HG03135 (cell line): ENCODE measurements at regions not wholly inside any gene's neighbourhood (a gene's known extent, or its start where the extent isn't known, plus 50 kb on each side); places are given as distances from the start of the nearest gene placed in this dataset.

ENCODE experiments used
- ATAC-seq: cut with Tn5 transposase; IDR thresholded peaks from one replicate; pipeline ENCODE4 v1.9.1; 2021; ENCODE audit warnings: mild to moderate bottlenecking, moderate library complexity; ENCODE audit not compliant: unreplicated experiment

GRCh38 chr2:118351796-118352195 lies 263.5 kb downstream of the INSIG2 start:
- no peak for ATAC-seq

GRCh38 chr2:118350621-118351020 lies 262.4 kb downstream of the INSIG2 start:
- no peak for ATAC-seq

GRCh38 chr2:118349365-118349764 lies 261.1 kb downstream of the INSIG2 start:
- no peak for ATAC-seq

- ATAC-seq, result no peak
Measured at GRCh38 chr2:118348380-118349034, 260.2 kb downstream of the INSIG2 start.

- no peak for ATAC-seq
Measured at GRCh38 chr2:118345465-118345864, 257.2 kb downstream of the INSIG2 start.

GRCh38 chr2:118340103-118340502 lies 251.8 kb downstream of the INSIG2 start:
- no peak for ATAC-seq

- no peak for ATAC-seq
Measured at GRCh38 chr2:118339386-118339785, 251.1 kb downstream of the INSIG2 start.

GRCh38 chr2:118333664-118334063 lies 245.4 kb downstream of the INSIG2 start:
- ATAC-seq, result no peak

- no peak for ATAC-seq
Measured at GRCh38 chr2:118325321-118325955, 237.2 kb downstream of the INSIG2 start.

- ATAC-seq, result no peak
Measured at GRCh38 chr2:118322406-118322805, 234.1 kb downstream of the INSIG2 start.

GRCh38 chr2:118321432-118322105 lies 233.3 kb downstream of the INSIG2 start:
- no peak for ATAC-seq

GRCh38 chr2:118320658-118321057 lies 232.4 kb downstream of the INSIG2 start:
- no peak for ATAC-seq

- ATAC-seq, result no peak
Measured at GRCh38 chr2:118320196-118320595, 231.9 kb downstream of the INSIG2 start.

GRCh38 chr2:118319271-118319684 lies 231.0 kb downstream of the INSIG2 start:
- no peak for ATAC-seq

GRCh38 chr2:118315606-118316005 lies 227.3 kb downstream of the INSIG2 start:
- no peak for ATAC-seq

- no peak for ATAC-seq
Measured at GRCh38 chr2:118312969-118313756, 224.9 kb downstream of the INSIG2 start.

- no peak for ATAC-seq
Measured at GRCh38 chr2:118310681-118311429, 222.6 kb downstream of the INSIG2 start.

- ATAC-seq, result peak; percentile 66
Measured at GRCh38 chr2:118309946-118310680, 221.8 kb downstream of the INSIG2 start.

GRCh38 chr2:118309257-118309945 lies 221.1 kb downstream of the INSIG2 start:
- no peak for ATAC-seq
